ENCODE measurements at regions not wholly inside any gene's neighbourhood (a gene's known extent, or its start where the extent isn't known, plus 50 kb on each side); places are given as distances from the start of the nearest gene placed in this dataset.

DNA sequence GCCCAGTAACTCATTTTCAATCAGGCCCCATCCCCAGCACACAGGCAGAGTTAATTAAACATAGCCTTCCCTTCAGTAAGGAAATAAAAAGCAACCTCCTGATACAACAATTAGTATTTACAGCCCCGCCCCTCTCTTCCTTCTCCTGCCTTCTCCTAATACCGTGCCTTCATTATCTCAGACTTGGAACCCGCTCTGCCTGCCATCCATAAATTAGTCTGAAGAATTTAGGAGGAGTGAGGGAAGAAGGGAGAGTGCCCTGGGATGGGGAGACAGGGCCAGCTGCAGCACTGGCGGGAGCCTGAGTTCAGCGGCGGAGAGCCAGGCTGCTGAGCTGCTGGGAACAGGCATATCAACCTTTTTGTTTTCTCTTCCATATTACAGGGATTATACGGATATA is 172.8 kb downstream of the ACTL8 start:
- DNase-seq (ENCODE audit: low read depth), result no peak
- TF ChIP-seq, protein P1, sequence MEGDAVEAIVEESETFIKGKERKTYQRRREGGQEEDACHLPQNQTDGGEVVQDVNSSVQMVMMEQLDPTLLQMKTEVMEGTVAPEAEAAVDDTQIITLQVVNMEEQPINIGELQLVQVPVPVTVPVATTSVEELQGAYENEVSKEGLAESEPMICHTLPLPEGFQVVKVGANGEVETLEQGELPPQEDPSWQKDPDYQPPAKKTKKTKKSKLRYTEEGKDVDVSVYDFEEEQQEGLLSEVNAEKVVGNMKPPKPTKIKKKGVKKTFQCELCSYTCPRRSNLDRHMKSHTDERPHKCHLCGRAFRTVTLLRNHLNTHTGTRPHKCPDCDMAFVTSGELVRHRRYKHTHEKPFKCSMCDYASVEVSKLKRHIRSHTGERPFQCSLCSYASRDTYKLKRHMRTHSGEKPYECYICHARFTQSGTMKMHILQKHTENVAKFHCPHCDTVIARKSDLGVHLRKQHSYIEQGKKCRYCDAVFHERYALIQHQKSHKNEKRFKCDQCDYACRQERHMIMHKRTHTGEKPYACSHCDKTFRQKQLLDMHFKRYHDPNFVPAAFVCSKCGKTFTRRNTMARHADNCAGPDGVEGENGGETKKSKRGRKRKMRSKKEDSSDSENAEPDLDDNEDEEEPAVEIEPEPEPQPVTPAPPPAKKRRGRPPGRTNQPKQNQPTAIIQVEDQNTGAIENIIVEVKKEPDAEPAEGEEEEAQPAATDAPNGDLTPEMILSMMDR (IDR thresholded peaks at IDR 0.05; ENCODE audit: low read length, missing control alignments), result no peak
- H3K4me3 ChIP-seq (replicated peaks; ENCODE audit: low read depth, low read length), result no peak overlapping the region

DNA sequence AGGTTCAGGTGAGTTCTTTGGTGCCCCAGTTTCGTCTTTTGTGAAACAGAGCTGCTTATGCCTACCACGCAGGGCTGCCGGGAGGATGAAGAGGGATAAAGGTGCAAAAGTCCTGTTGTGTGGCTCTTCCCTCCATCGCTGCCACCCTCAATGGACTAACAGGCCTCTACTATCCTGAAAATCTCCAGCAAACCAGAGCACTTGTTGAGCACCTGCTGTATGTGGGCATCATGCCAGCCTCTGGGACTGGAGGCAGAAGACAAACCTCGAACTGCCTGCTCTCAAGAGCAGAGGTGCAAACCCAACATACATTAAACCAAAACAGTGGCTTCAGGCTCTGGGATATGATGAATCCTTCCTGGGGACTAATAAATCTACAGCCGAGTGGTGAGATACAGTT is 174.1 kb downstream of the ACTL8 start:
- TF ChIP-seq, protein P1 (IDR thresholded peaks at IDR 0.05; ENCODE audit: low read length, missing control alignments), result no peak
- no peak for DNase-seq (ENCODE audit: low read depth)
- no peak overlapping the region for H3K4me3 ChIP-seq (replicated peaks; ENCODE audit: low read depth, low read length)

DNA sequence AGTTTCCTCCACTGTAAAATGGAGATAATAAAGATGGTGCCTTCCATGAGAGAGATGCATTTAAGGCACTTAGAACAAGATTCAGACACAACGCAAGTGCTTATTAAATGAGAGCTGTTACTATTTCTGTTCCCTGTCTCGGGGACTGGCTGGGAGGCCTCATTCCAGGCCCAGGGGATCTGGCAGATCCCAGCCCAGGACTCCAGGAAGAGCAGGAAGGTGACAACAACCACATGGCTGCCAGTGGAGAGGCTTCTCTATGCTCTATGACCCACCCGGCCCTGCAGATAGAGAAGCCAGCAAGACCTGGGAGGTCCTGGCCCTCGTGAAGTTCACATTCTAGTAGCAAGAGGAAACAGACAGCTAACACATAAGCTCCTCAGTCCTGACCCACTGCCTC is 175.5 kb downstream of the ACTL8 start:
- DNase-seq (ENCODE audit: low read depth), result no peak
- no peak overlapping the region for H3K4me3 ChIP-seq (replicated peaks; ENCODE audit: low read depth, low read length)
- TF ChIP-seq, protein P1 (IDR thresholded peaks at IDR 0.05; ENCODE audit: low read length, missing control alignments), result no peak

DNA sequence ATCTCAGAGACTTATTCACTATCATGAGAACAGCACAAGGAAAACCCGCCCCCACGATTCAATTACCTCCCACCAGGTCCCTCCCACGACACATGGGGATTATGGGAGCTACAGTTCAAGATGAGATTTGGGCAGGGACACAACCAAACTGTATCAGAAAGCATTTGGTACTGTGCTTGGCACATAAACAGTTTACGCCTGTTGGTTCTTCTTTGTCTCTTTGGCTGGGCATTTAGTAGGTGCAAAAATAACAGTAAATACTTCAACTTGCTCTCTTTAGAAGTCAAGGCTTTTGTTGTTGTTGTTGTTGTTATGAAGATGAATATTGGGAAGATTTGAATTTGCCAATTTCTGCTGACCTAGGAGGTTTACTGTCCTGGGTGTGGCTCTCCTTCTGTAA is 175.4 kb upstream of the IGSF21 start:
- H3K4me3 ChIP-seq (replicated peaks; ENCODE audit: low read depth, low read length), result no peak overlapping the region
- DNase-seq (ENCODE audit: low read depth), result no peak
- TF ChIP-seq, protein P1 (IDR thresholded peaks at IDR 0.05; ENCODE audit: low read length, missing control alignments), result no peak

DNA sequence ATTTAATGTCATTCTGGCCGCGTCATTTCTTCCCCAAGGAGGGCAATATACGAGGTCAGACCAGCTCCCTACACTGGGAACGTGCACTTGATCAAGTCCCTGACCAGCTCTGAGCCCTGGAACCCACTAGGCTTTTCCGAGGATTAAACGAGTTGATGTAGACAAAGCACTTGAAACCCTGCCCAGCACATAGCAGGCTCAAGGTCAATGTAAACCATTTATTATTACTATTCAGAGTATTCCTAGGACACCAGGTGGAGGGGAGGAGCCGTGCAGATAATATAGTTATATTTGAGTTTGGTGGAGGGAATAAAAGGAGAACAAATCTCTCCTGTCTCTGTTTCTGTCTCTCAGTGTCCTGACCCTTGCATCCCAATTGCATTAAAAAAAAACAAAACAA is 174.1 kb upstream of the IGSF21 start:
- TF ChIP-seq, protein P1 (IDR thresholded peaks at IDR 0.05; ENCODE audit: low read length, missing control alignments), result no peak
- no peak overlapping the region for H3K4me3 ChIP-seq (replicated peaks; ENCODE audit: low read depth, low read length)
- no peak for DNase-seq (ENCODE audit: low read depth)

DNA sequence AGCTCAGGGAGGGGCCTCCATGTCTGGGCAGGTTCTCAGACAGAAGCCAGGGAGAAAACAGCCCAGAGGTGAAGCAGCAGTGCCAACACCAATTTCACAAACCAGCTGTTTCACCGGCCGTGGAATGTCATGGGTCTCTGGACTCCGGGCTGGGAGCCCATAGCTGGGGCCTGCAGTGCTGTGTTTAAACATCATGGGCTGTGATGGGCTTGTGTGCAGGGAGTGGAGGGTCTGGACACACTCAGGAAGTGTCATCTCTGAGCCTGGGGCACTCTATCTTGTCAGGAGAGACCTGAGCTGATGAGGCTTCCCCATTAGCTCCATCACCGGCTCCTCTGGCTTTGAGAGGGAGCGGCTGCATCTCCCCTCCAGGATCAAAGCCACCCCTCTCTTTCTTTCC is 173.6 kb upstream of the IGSF21 start:
- no peak for DNase-seq (ENCODE audit: low read depth)
- H3K4me3 ChIP-seq (replicated peaks; ENCODE audit: low read depth, low read length), result no peak overlapping the region
- TF ChIP-seq, protein P1 (IDR thresholded peaks at IDR 0.05; ENCODE audit: low read length, missing control alignments), result no peak

DNA sequence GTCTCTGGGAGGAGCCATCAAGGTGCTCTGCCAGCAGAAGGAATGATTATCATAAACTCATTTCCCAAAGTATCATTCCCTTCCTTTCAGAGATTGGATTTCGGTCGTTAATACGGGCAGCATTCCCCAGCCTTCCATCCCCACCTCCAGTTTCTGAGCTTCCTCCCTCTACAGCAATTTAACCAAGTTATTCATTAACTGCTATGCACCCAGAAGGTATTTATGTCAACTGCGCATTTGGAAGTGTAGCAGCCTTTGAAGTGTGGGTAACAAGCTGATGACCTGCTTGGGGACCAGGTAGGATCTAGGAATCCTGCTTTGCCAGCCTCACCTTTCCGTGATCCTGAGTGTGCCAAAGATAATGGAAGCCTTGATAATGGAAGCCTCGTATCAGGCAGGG is 172.4 kb upstream of the IGSF21 start:
- no peak for DNase-seq (ENCODE audit: low read depth)
- H3K4me3 ChIP-seq (replicated peaks; ENCODE audit: low read depth, low read length), result no peak overlapping the region
- TF ChIP-seq, protein P1 (IDR thresholded peaks at IDR 0.05; ENCODE audit: low read length, missing control alignments), result no peak

Measured in fibroblast of pulmonary artery (primary cell).